IPS-15b (cell line): ENCODE measurements at regions not wholly inside any gene's neighbourhood (a gene's known extent, or its start where the extent isn't known, plus 50 kb on each side); places are given as distances from the start of the nearest gene placed in this dataset.
"Not testable (repeated sequence)": the region's sequence is repeated elsewhere in the genome, so short reads cannot be mapped to it uniquely, and the experiment has no call there.

ENCODE experiments used
- H3K27me3 ChIP-seq: one replicate; pipeline ENCODE4 v1.6.1; 2013; ENCODE audit warnings: low read length; ENCODE audit not compliant: control insufficient read depth, insufficient read depth
- H3K36me3 ChIP-seq: one replicate; pipeline ENCODE4 v1.6.1; 2013; ENCODE audit warnings: low read length; ENCODE audit not compliant: control insufficient read depth, insufficient read depth
- H3K4me1 ChIP-seq: one replicate; pipeline ENCODE4 v1.6.1; 2013; ENCODE audit warnings: mild to moderate bottlenecking, low read length; ENCODE audit not compliant: control insufficient read depth, insufficient read depth
- H3K4me3 ChIP-seq: one replicate; pipeline ENCODE4 v1.5.1; 2013; ENCODE audit warnings: low read depth, low read length
- H3K9ac ChIP-seq: one replicate; pipeline ENCODE4 v1.6.1; 2013; ENCODE audit warnings: low read depth, mild to moderate bottlenecking, low read length
- H3K9me3 ChIP-seq: one replicate; pipeline ENCODE4 v1.6.1; 2013; ENCODE audit warnings: mild to moderate bottlenecking, low read length; ENCODE audit not compliant: control insufficient read depth, insufficient read depth

DNA sequence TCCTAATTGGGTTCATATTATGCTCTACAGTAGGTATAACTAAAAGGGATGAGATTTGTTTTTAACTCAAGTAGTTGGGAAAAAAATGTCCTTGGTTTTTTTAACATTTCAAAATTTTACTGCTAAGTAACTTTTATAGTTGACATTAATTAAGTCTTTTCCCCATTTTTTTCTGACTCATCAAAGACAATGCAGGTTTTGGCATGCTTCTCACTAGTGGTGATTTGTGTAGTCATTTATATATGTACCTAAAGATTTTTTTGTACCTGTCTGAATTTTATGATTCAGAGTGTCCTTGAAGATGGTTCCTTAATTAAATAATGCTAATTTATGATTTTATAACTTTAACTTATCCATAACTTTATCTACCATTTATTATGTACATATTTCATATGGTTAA lies 882.3 kb upstream of the TMEFF2 start:
- no peak overlapping the region for H3K9ac ChIP-seq
- no peaks in the 10 kb centered on the region for H3K36me3 ChIP-seq
- no peaks in the 10 kb centered on the region for H3K9me3 ChIP-seq
- no peaks in the 10 kb centered on the region for H3K27me3 ChIP-seq
- no peak overlapping the region for H3K4me3 ChIP-seq
- no peaks in the 10 kb centered on the region for H3K4me1 ChIP-seq

DNA sequence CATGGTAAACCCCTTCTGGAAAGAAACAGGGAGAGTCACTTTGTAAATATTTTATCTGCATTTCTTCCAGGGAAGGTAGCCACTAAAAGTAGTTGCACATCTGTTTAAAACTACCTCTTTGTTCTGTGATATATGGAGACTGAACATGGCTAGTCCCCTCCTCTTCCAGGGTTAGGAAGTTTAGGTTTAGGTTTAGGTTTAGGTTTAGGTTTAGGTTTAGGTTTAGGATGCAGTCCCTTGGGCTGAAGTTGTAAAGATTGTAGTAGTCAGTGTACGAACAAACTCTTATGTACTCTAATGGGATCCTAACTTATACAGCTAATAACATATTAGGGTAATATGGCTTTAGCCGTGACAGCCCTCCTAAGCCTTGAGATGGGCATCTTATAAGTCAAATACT lies 880.2 kb upstream of the TMEFF2 start:
- Histone ChIP-seq H3K4me1 (no peaks in the 10 kb centered on the region), H3K9me3 (no peaks in the 10 kb centered on the region), H3K36me3 (no peaks in the 10 kb centered on the region), H3K9ac (no peak overlapping the region), H3K4me3 (no peak overlapping the region), H3K27me3 (no peaks in the 10 kb centered on the region)

DNA sequence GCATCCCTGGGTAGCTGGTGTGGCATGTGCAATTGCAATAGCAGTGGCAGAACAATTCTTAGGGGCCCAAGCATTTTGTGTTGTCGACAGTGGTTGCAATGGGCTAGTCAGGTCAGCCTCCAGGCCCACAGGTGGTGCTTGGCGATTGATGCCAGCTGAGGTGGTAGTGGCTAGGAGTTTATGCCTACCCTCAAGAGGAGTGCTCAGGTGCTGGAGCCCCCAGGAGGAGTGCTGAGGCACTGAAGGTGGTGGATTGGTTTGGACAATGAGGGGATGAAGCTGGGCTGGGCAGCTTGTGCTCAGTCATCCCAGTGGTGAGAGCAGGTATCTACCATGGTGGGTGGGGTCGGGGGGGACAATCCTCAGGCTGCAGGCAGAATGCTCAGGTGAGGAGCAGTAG lies 877.9 kb upstream of the TMEFF2 start:
- Histone ChIP-seq H3K36me3 (no peaks in the 10 kb centered on the region), H3K4me1 (no peaks in the 10 kb centered on the region), H3K9me3 (no peaks in the 10 kb centered on the region), H3K27me3 (no peaks in the 10 kb centered on the region), H3K9ac (no peak overlapping the region), H3K4me3 (no peak overlapping the region)

DNA sequence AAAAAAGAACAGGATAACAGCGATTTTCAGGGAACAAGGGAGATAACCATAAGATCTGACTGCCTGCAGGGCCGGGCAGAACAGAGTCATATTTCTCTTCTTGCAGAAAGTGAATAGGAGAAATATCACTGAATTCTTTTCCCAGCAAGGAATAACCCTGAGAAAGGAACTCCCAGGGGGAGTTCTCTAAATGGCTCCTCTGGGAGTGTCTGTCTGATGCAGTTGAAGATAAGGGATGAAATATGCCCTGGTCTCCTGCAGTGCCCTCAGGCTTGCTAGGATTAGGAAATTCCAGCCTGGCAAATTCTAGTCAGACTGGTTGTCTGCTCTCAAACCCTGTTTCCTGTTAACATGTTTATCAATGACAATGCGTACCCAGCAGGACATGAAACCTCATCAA lies 830.8 kb upstream of the TMEFF2 start:
- H3K27me3 ChIP-seq, H3K4me1 ChIP-seq, H3K4me3 ChIP-seq, H3K9ac ChIP-seq, H3K9me3 ChIP-seq, H3K36me3 ChIP-seq: not testable (repeated sequence)

DNA sequence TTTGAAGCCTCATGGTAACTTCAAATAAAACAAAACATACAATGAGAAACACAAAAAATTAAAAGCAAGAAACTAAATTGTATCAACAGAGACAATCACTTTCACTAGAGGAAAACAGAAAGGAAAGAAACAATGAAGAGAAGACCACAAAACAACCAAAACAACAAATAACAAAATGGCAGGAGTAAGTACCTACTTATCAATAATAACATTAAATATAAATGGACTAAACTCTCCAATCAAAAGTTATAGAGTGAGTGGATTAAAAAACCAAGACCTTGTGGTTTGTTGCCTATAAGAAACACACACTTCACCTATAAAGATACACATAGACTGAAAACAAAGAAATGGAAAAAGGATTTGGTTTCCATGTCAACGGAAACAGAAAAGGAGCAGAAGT lies 830.1 kb upstream of the TMEFF2 start:
- no peak overlapping the region for H3K9ac ChIP-seq
- H3K4me1 ChIP-seq = no peaks in the 10 kb centered on the region
- H3K9me3 ChIP-seq = no peaks in the 10 kb centered on the region
- no peaks in the 10 kb centered on the region for H3K27me3 ChIP-seq
- H3K36me3 ChIP-seq = no peaks in the 10 kb centered on the region
- H3K4me3 ChIP-seq = no peak overlapping the region

DNA sequence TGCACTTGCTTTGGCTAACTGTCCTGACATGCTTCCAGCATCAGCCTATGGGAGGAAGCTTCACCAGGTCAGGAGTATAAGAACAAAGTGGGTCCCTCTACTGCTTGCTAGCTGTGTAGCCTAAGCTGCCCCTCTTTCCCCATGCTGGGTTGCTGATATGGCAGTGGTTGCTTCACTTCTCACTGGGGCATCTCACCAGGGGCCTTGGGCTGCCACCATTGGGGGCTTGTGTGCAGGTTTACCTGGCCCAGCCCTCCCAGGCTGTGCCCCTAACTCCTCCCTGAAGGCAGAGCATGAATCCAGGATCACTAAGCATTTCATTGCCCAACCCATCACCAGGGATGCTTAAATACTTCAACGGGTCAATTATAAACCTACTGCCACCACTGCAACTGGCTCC lies 817.1 kb upstream of the TMEFF2 start:
- Histone ChIP-seq H3K4me3 (no peak overlapping the region), H3K9ac (no peak overlapping the region), H3K9me3 (no peaks in the 10 kb centered on the region), H3K27me3 (no peaks in the 10 kb centered on the region), H3K36me3 (no peaks in the 10 kb centered on the region), H3K4me1 (no peaks in the 10 kb centered on the region)

DNA sequence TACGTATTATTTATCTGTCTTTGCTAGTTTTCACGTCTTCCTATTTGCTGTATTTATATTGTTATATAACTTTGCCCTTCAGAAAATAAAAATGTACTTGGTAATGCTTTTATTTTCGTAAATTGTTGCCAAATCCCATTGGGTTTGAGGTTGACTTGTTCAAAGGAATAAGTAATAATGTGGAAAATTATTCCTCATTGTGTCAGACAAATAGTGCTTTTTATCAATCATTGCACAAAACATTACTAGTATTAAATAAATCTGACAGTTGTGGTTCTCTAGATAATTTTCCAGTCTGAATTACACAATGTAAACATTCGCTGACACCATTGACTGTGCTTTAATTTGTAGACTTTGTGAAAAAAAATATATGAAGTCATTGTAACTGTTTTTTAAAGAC lies 798.3 kb upstream of the TMEFF2 start:
- Histone ChIP-seq H3K4me1 (no peaks in the 10 kb centered on the region), H3K9ac (no peak overlapping the region), H3K9me3 (no peaks in the 10 kb centered on the region), H3K27me3 (no peaks in the 10 kb centered on the region), H3K4me3 (no peak overlapping the region), H3K36me3 (no peaks in the 10 kb centered on the region)

DNA sequence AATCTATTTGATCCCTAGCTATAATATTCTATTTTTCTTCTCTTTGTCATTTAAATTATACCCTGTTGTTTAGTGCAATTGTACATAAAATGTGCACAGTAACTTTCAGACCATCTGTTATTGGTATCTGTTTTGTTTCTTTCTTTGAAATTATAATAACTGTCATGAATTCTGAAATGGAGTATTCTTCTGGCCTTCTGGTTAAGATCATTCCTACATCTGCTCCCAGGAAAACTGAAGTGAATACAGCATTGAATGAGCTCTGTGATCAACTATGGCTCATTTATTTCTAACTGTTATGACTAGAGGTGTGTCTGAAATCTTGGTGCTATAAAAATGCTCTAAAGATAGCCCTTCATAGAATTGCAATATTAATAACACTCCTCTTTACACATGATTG lies 788.4 kb upstream of the TMEFF2 start:
- H3K9ac ChIP-seq = no peak overlapping the region
- no peaks in the 10 kb centered on the region for H3K9me3 ChIP-seq

DNA sequence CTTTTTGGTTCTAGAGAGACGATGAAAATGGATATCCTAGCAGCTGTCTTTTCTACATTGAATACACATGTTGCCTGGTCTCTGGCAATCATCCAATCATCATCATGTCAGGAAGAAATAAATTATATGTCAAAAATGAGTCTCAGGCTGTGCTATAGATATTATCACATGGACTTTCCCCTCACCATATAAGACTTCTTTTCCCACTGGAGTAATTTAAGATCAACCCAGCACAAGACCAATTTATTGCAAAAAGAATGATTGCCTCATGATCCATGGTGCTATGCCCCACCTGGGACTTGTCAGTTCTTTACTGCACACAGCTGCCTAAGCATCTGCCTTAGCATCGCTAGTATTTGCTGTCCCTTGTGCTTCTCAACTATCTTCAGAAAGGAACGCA lies 783.7 kb upstream of the TMEFF2 start:
- Histone ChIP-seq H3K4me3 (no peak overlapping the region), H3K27me3 (no peaks in the 10 kb centered on the region)

More for the DNA sequence above, 788.4 kb upstream of the TMEFF2 start:
- Histone ChIP-seq H3K36me3 (no peaks in the 10 kb centered on the region), H3K27me3 (no peaks in the 10 kb centered on the region), H3K4me1 (no peaks in the 10 kb centered on the region), H3K4me3 (no peak overlapping the region)

DNA sequence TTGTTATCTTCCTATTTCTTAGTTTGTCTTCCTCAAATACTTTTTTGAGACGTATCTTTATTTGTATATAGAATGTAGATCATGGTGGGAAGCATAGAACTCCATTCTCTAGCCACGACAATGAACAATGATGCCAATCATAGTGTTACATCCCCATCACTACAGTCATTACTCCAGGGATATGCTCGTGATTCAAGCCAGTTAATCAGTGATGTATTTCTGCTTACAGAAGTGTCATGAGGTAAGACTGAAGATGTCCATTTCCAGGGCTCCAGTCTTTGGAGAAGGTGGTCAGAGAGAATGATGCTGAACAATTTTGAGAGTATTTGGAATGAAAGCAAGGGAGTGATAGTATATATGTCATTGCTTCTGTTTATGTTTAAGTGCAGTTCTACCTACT lies 777.2 kb upstream of the TMEFF2 start:
- Histone ChIP-seq H3K36me3 (no peaks in the 10 kb centered on the region), H3K27me3 (no peaks in the 10 kb centered on the region), H3K4me3 (no peak overlapping the region), H3K9me3 (no peaks in the 10 kb centered on the region), H3K9ac (no peak overlapping the region), H3K4me1 (no peaks in the 10 kb centered on the region)

More for the DNA sequence above, 783.7 kb upstream of the TMEFF2 start:
- Histone ChIP-seq H3K36me3 (no peaks in the 10 kb centered on the region), H3K9me3 (no peaks in the 10 kb centered on the region), H3K9ac (no peak overlapping the region), H3K4me1 (no peaks in the 10 kb centered on the region)

DNA sequence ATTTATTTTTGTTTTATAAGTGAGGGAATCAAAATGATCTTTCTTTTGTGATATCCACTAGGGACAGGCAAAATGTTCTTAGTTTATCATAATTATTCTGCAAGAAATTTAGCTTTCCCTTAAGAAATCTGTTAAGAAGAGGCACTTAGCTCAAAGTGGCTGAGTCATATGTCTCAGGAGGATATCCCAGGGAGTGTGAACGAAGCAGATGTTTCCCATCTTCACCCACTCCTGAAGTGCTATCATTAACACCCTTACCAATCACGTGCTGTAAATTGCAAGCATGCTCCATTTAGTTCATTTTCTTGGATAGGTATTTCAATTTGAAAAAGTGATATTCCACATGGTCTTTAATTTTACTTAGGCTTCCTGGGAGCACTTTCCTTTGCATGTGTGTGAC lies 774.3 kb upstream of the TMEFF2 start:
- Histone ChIP-seq H3K9ac (no peak overlapping the region), H3K4me3 (no peak overlapping the region), H3K36me3 (no peaks in the 10 kb centered on the region), H3K9me3 (no peaks in the 10 kb centered on the region), H3K4me1 (no peaks in the 10 kb centered on the region), H3K27me3 (no peaks in the 10 kb centered on the region)

DNA sequence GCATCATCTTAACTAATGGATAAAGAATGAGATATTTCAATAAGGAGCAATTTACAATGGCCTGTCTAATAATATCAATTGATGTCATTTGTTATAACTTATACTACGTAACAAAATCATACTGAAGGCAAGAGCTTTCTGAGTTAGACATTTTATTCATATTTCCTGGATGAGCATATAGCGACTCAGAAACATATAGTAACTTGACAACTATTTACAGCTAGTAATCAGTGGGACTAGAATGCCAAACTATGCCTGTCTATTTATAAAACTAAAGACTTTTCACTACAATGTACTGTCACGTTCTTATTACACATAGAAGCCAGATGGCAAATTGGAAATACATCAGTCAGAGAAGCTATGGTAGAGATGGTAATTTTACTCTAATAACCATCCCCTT lies 766.2 kb upstream of the TMEFF2 start:
- H3K4me3 ChIP-seq = no peak overlapping the region
- H3K9me3 ChIP-seq = no peaks in the 10 kb centered on the region
- H3K27me3 ChIP-seq = no peaks in the 10 kb centered on the region

DNA sequence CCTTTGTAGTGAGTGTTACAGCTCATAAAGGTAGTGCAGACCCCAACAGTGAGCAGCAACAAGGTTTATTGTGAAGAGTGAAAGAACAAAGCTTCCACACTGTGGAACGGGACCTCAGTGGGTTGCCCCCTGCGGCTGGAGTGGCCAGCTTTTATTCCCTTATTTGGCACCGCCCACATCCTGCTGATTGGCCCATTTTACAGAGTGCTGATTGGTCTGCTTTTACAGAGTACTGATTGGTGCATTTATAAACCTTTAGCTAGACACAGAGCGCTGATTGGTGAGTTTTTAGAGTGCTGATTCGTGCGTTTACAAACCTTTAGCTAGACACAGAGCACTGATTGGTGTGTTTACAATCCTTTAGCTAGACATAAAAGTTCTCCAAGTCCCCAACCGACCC lies 763.9 kb upstream of the TMEFF2 start:
- H3K4me1 ChIP-seq, H3K36me3 ChIP-seq, H3K27me3 ChIP-seq, H3K9me3 ChIP-seq, H3K9ac ChIP-seq, H3K4me3 ChIP-seq: not testable (repeated sequence)

More for the DNA sequence above, 766.2 kb upstream of the TMEFF2 start:
- no peaks in the 10 kb centered on the region for H3K4me1 ChIP-seq
- no peak overlapping the region for H3K9ac ChIP-seq
- no peaks in the 10 kb centered on the region for H3K36me3 ChIP-seq
